ENCODE measurements at regions not wholly inside any gene's neighbourhood (a gene's known extent, or its start where the extent isn't known, plus 50 kb on each side); places are given as distances from the start of the nearest gene placed in this dataset.
"Not testable (repeated sequence)": the region's sequence is repeated elsewhere in the genome, so short reads cannot be mapped to it uniquely, and the experiment has no call there.

GRCh38 chr10:59454171-59454919 is 92.0 kb upstream of the FAM13C start:
- no peak for DNase-seq (ENCODE audit: low read depth)

- no peak for DNase-seq (ENCODE audit: low read depth)
These were observed 86.3 kb upstream of the FAM13C start for GRCh38 chr10:59448616-59449015.

- DNase-seq (ENCODE audit: low read depth): no peak
These were observed 73.4 kb upstream of the FAM13C start for GRCh38 chr10:59435707-59436106.

GRCh38 chr10:59434463-59435321 is 72.3 kb upstream of the FAM13C start:
- DNase-seq (ENCODE audit: low read depth): no peak

- DNase-seq (ENCODE audit: low read depth): no peak
These were observed 71.5 kb upstream of the FAM13C start for GRCh38 chr10:59433720-59434428.

- DNase-seq (ENCODE audit: low read depth): no peak
These were observed 70.0 kb upstream of the FAM13C start for GRCh38 chr10:59432207-59432900.

- DNase-seq (ENCODE audit: low read depth): not testable (repeated sequence)
These were observed 51.4 kb upstream of the FAM13C start for GRCh38 chr10:59413795-59414194.

All from GM04504 (cell line).